Muscle of back (tissue), 3 donors: ENCODE measurements at regions not wholly inside any gene's neighbourhood (a gene's known extent, or its start where the extent isn't known, plus 50 kb on each side); places are given as distances from the start of the nearest gene placed in this dataset.
"Not testable (repeated sequence)": the region's sequence is repeated elsewhere in the genome, so short reads cannot be mapped to it uniquely, and the experiment has no call there.

Experiments used
- DNase-seq, 3 donors: peaks; one replicate each; pipeline versions ENCODE4 v3.0.0 to v3.0.0-alpha.2; 2013

DNA sequence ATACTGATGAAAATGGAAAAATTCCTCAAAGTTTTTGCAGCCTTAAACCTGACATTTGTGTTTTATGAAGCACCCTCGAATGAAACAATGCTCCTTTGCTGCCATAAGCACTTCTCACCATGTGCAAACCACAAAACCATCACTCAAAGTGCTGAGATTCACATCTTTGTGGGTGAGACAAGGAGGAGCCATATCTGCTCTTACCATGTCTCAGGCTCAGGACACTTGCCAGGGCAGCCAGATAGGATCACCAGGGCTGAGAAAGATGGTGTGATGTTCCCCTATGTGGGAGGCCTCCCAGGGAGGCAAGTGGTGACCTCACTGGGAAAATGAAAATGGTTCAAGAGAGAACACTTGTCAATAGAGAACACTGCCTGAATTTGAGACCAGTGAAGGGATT, 120.4 kb downstream of the CCDC34 start:
- DNase-seq, result peak in 2 of 3 donors; percentile 55 to 98

DNA sequence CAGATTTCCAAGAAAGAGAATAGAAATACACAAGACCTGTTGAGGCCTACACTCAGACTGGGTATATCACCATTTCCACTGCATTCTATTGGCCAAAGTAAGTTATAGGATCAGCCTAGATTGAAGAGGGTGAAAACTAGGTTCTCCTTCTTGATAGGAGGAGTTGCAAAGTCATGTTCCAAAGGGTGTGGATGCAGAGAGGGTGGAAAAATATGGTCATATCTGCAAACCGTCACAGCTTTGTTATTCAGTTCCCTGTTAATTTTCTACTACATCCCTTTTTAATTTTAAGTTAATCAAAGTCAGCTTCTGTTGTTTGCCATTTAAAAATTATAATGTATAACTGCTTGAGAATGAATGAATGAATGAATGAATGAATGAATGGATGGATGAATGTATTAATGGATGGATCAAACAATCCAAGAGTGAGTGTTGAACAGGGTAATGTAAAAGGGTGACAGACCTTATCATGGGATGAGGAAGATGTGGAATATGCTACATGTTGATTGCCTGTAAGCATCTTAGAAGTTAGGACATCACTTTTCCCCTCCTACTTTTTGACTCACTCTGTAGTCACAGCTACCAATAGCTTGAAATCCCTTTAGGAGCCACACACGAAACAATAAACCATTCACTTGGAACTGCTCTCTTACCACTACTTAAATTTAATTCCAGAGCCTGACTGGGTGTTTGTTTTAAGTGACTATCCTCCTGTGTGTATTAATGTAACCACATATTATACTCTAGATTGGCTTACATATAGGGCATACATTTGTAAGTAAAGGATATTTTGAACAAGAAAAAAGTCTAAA, 121.5 kb downstream of the CCDC34 start:
- peak in 1 of 3 donors; percentile 88 for DNase-seq

DNA sequence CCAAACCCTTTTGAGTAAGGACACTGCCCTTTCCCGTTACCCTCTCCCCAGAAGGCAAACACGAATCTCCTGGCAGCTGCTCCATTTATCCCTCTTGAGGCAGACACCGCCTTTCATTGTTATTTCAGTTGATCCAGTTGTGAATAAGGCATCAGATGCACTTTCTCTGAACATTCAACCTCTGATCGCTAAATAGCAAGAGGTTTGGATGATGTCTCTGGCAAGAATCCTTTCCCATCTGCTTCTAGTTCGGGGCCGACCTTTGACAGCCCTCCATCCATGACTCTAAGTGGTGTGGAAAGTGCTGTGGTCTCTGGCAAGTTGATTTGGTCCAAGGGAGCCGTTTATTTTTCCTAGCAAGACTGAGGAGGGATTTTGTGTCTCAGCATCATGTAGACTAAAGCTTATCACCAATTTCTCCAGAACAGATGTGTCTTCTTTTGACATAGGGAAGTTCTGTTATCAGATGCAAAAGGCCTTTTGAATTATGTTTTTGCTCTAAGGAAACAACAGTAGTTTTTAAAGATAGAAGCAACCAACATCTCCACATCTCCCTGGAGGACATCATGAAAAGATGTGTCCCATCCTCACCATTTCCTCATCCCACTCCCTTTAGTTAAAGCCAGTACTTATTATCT, 123.6 kb downstream of the CCDC34 start:
- peak; percentile 79 to 93 (median 84) for DNase-seq

DNA sequence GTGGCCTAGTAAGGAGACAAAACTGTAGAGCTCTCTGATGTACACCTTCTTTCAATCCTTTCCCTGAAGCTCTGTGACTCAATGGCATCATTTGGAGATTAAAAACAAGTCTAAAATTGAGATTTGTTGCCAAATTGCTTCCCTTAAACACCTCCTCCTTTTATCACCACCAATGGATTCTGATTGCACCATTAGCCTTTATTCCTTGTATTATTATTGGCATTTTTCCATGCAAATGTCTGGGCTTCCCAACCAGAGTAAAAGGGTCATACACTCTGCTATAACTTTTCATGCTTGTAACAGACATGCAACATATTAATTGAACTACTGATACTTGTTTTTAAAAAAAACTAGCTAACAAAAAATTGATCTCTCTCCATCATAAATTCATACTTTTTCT, 124.2 kb downstream of the CCDC34 start:
- DNase-seq, result no peak

DNA sequence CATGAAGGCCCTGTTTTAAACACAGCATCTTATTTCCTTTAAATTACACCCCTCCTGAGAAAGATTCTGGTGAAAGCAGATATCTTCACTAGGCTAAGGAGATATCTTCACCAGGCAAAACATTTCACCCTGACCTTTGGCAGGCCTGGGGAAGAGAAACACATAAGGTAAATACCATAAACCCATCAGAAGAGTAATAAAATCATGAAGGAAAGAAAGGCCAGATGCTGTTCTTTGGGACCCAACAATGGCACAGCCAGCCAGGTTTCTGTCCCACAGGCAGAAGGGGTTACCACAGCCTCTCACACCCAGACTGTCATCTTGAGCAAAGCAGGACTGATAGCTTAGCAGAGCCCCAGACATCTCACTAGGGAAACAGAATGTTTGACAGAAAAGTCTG, 125.4 kb downstream of the CCDC34 start:
- DNase-seq, result no peak

DNA sequence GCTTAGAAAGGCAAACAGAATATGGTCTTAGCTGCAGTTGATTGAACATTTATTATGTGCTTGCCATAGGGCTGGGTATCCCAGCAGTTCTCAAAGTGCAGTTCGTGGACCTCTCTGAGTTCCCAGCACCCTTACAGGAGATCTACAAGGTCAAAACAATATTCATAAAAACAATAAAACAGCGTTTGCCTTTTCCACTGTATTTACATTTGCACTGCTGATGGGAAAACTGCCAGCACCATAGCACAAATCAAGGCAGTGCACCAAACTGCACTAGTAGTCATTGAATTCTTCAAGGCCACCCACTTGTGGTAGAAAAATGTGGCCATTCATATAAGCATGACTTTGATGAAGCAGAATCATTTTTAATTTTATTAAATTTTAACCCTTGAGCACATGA, 128.1 kb downstream of the CCDC34 start:
- no peak for DNase-seq

DNA sequence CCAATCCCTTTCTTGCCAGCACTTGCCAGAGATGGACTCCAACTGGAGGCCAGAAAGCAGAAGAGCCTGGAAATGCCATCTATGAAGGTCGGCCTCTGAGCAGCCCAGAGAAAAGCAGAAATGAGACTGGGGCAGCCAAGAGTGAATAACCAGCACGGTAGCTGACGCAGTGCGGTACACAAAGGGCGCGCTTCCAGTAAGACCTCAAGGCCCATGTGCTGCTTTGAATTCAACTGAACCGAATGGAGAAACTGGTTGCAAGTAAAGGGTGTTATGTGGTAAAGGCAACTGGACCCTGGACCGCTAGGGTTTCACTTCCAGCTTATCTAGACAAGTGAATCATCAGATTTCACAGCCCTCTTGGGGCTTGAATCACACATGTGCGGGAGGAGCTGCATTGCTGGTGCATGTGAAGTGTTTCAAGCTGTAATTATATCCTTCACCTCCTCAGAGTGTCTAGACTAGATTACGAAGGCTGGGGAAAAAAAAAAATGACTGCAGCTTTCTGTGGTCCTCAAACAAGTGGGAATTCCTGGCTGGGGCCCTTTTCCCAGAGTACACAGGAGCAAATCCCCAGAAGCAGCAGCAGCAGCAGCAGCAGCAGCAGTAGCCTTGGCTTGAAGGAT, 128.9 kb downstream of the CCDC34 start:
- peak in 2 of 3 donors; percentile 62 to 97 for DNase-seq

DNA sequence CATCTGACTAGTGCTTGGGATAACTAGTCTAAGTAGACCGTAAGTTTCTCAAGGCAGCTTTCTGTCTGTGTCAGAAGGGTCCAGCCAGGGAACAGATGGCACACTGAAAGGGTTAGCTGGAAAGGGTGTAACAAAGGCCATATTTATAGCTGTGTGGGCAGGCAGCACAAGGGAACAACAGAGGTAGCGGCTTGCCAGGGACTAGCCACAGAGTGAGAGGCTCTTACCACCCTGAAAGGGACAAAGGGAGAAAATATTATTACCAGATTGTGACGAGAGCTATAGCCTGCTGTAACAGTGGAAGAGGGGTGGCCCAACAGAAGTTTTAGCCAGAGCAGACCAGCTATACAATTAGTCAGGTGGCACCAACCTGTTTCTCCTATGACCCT, 129.4 kb downstream of the CCDC34 start:
- DNase-seq, result no peak

DNA sequence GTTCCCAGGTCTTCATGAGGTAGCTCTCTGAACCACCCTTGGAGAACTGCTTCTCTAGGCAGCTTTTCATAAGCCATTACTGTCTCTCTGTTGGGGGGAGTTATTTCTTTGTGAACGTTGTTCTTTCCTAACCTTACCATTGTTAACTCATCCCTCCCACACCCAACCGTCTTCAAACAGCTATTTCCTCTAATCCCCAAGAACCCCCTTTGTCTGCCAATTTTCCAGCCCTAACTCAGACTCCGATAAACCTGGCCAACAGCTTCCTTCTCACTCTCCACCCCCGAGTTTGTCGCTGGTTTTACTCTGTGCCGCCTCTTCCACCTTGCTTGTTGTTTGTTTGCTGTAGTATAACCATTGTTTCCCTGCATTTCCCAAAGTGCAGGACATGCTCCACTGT, 131.5 kb downstream of the CCDC34 start:
- peak in 1 of 3 donors; percentile 80 for DNase-seq

DNA sequence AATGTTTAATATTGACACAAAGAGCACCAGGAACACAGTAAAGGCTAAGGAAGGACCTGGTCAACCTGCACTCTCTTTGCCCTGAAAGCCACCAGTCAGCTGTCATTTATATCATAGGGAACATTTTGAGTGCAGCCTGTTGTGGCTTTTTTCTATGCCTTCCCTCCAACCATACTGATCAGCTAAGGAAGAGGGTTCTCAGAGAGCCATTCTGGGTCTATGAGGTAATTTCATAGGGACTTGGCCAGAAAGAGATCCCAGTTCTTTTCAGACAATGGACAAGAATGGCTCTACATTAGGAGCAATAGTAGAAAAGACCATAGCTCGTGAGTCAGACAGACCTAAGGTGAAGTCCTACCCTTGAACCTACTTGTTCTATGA, 132.8 kb downstream of the CCDC34 start:
- no peak for DNase-seq

DNA sequence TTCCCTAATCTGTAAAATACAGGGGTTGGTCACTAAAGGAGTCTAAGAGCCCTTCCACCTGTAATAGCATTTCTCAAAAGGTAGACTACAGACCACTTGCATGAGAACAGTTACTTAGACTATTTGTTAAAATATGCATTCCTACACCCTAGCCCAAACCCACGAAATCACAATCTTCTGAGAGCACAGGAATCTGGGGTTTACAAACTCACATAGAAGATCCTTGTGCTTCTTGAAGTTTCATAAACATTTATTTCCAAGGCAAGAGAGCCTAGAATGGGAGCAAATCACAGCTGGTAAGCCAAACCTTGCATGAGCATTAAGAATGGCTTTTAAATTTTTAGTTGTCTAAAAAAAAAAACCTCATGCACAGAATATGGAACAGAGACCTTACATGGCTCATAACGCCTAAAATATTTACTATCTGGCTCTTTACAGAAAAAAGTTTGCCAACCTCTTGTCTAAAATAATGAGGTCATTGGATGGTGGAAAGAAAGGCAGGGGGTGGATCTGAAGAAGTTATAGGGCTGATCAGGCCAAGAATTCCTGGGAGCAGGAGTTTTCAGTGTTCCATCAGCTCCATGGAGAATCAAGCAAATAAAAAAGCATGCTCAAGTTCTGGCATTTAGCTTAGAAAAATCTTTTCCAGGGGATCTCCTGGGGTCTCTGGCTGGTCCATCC, 133.4 kb downstream of the CCDC34 start:
- peak in 2 of 3 donors; percentile 78 to 86 for DNase-seq

DNA sequence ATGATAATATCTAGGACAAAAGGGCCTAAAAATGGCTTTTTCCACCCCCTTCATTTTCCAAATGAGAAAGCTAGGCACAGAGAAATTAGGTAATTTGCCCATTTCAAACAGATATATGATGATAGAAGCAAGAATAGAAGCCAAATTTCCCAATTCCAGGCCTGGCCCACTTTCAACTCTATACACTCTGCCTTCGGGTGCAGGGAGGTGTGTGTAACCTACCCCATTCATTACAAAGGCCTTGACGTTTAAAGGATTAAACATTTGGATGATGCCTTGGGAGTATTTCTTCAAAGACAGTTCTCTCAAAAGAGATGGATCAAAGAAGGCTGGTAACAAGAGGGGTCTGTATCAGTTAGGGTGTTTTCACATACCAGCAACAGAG, 134.1 kb downstream of the CCDC34 start:
- peak in 1 of 3 donors; percentile 44 for DNase-seq

DNA sequence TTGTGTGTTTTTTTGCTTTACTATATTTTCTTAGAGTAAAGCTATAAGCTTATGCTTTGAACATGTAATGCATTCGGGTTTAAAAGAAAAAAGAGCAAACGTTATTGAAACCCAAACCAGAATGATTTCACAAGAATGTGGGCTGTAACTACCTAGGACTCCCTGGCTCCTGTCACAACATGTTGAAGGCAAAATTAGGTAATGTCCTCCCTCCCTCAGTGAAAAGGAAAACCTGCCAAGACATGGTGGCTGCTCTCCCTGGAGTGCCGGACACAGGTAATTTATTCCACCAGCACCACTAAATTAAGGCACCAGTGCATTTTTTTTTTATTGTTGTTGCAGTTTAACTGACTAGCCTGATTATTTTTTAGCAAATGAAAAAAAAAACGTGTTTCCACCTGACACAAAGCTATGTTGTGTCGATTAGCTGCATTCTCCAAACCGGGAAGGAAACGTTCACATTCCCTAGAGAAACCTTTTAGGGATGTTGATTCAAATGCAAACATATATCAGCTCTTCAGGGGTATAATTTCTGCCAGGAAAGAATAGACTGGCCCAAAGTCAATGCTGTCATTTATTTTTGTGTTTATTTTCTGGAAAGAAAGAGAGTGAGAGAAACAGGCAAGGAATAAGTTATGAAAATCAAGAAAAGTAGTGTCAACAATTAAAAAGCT, 134.6 kb downstream of the CCDC34 start:
- DNase-seq, result peak in 1 of 3 donors; percentile 43

DNA sequence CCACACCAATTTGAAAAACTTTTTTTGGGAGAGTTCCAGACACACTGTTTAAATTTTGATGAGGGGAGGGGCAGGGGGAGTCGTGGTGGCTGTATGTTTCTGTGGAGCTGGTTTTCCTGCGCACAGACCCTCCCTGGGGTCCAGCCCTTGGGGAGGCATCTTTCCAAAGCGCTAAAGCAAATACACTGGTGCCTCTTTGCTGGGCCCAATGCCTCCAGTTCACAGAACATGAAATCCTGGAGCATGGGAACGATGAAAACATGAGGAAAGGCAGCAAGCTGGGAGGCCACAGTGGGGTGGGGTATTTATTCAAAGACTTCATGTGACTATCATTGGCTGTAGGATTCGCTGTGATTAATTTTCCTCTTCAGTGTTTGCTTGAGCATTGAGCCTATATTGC, 135.3 kb downstream of the CCDC34 start:
- DNase-seq, result peak in 1 of 3 donors; percentile 66

DNA sequence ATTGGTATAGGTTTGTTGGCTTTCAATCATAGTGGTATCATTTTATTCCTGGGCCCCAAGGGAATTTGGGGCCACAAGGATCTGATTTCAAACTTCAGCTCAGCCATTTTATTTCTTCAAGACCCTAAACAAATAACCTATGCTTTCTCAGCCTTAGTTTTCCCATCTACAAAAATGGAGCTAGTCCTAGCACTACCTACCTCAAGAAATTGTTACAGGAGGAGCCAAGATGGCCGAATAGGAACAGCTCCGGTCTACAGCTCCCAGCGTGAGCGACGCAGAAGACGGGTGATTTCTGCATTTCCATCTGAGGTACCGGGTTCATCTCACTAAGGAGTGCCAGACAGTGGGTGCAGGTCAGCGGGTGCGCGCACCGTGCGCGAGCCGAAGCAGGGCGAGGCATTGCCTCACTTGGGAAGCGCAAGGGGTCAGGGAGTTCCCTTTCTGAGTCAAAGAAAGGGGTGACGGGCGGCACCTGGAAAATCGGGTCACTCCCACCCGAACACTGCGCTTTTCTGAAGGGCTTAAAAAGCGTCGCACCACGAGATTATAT, 143.5 kb downstream of the CCDC34 start:
- DNase-seq, result not testable (repeated sequence)

DNA sequence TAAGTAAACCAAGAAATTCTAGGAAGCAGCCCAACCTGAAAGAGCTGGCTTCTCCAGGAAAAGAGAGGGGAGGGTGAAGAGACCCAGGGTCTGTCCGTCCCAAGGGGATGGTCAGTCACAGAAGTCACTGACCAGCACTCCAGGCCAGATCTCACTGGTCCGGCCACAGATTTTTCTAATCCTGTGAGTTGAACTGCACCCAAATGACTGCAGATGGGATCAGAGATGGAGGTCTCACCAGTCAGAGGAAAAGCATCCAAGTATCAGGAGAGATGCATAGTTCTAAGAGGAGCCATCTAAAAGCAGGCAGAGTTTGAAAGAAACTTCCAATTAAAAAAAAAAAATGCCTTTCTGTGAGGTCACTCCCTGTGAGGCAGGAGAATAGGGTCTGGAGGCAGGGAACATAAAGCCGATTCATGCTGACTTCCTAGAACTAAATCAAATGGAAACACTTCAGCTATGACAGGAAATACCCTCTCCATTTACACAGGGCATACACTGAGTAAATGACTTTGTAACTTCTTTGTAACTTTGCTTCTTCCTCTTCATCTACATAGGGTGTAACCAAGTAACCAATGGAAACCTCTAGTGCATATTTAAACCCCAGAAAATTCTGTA, 144.5 kb downstream of the CCDC34 start:
- peak in 2 of 3 donors; percentile 68 to 95 for DNase-seq

DNA sequence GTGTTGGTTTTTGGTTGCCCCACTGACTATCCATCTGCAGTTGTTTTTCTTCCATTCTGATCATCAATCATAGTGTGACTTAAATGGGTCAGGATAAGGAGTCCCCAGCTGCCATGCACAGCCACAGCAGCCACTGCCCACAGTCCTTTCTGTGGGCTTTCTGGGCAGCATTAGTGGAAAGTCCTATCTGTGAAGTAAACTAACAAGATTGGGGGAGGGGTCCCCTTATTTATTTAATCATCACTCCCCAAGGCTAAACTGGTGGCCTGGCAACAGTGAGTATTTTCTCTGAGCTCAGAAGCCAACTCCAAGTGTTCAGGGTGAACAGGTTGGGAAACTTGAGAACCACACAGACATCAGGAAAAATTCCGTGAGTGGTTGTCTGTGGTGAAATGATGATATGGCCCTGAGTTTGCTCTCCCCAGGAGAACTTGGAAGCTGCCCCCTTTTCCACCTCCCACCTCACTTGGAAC, 145.0 kb downstream of the CCDC34 start:
- DNase-seq, result peak in 2 of 3 donors; percentile 49 to 92

DNA sequence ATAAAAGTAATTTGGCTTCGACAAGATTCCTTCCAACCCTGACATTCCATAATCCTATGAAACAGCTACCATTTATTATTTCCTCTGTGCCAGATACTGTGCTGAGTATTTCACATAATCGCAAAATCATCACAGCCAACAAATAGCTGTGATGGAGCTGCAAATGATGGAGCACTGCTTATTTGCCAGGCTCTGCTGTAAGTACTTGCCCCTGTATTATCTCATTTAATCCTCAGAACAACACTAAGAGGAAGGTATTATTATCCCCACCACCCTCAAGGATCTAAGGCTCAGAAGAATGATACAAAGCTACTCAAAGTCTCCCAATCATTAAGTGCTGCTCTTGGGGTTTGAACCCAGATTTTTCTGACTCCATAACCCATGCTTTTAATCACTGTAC, 145.5 kb downstream of the CCDC34 start:
- no peak for DNase-seq

DNA sequence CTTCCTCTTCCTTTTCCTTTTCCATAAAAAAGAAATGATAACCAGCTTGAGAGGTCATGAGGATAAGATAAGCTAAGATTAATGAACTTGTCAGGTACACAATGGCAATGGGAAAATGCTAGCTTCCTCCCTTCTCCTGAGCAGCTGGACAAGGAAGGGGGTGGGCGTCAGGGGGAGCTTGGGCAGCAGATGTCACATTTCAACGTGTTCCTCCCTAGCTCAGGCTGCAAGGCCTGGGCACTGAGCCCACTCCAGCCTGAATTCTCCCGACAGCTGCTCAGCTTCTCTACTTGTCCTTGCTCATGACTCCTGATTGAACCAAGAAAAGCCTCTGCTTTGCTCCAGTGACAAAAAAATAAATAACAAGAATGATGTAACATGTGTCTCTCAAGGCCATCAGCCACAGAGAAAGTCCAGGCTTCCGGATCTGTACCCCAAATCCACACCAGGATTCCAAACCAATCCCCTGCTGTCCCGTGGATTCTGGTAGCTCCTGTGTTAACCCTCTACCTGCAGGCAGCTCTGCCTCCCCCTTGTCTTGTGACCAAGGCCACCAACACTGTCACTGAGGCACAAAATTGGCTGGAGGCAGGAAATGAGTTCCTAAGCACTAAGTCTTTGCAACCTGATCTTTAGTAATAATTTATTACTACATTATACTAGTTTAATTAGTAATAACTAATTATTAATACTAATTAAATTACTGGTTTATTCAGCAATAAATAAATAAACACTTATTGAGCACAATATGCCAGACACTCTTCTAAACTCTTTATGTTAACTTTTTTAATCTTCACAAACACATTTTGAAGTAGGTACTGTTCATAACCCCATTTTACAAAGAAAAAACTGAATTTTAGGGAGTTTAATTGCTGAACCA, 146.5 kb downstream of the CCDC34 start:
- DNase-seq, result peak; percentile 87 to 94 (median 90)
